ENCODE measurements at regions not wholly inside any gene's neighbourhood (a gene's known extent, or its start where the extent isn't known, plus 50 kb on each side); places are given as distances from the start of the nearest gene placed in this dataset.

GRCh38 chr2:128876986-128877983 is 558.6 kb upstream of the HS6ST1 start:
- TF ChIP-seq CTCF (IDR thresholded peaks at IDR 0.05), result no peak
- no peaks in the 10 kb centered on the region for H3K79me2 ChIP-seq
- H3K9ac ChIP-seq, result no peak overlapping the region
- no peaks in the 10 kb centered on the region for H3K36me3 ChIP-seq (ENCODE audit: control insufficient read depth, insufficient read depth, low read length)
- H3K27me3 ChIP-seq (ENCODE audit: control insufficient read depth, insufficient read depth, low read length), result no peaks in the 10 kb centered on the region
- H3K9me3 ChIP-seq (ENCODE audit: control insufficient read depth, low read length), result no peaks in the 10 kb centered on the region
- no peak overlapping the region for H3K27ac ChIP-seq
- no peak overlapping the region for H3K4me2 ChIP-seq (ENCODE audit: low read length)
- H3K4me1 ChIP-seq, result no peaks in the 10 kb centered on the region
- H3K4me3 ChIP-seq (ENCODE audit: low read depth, low read length), result no peak overlapping the region
- H2AFZ ChIP-seq, result no peak overlapping the region

DNA sequence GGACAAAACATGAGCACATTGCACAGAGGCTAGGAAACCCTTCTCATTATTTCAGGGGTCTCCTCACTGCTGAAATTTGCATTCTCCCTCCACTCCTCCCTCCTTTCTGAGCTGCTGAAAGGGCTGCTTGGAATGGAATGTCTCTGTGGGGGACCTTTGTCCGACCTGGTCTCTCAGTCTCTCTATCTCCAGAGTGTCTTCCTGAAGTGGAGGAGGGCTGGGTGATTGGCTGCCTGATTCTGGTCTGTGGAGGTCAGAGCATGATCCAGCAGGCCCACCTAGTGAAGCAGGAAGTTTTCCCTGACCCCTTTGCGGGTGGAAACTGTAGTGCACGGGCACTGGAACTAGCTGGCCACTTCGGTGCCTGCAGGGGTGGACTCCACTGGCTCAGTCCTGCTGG is 560.5 kb upstream of the HS6ST1 start:
- Histone ChIP-seq H3K79me2 (no peaks in the 10 kb centered on the region), H3K4me1 (no peaks in the 10 kb centered on the region), H3K27ac (no peak overlapping the region), H3K4me2 (ENCODE audit: low read length) (no peak overlapping the region), H2AFZ (no peak overlapping the region), H3K27me3 (ENCODE audit: control insufficient read depth, insufficient read depth, low read length) (no peaks in the 10 kb centered on the region), H3K36me3 (ENCODE audit: control insufficient read depth, insufficient read depth, low read length) (no peaks in the 10 kb centered on the region), H3K9me3 (ENCODE audit: control insufficient read depth, low read length) (no peaks in the 10 kb centered on the region), H3K4me3 (ENCODE audit: low read depth, low read length) (no peak overlapping the region), H3K9ac (no peak overlapping the region)
- TF ChIP-seq CTCF (IDR thresholded peaks at IDR 0.05), result no peak

DNA sequence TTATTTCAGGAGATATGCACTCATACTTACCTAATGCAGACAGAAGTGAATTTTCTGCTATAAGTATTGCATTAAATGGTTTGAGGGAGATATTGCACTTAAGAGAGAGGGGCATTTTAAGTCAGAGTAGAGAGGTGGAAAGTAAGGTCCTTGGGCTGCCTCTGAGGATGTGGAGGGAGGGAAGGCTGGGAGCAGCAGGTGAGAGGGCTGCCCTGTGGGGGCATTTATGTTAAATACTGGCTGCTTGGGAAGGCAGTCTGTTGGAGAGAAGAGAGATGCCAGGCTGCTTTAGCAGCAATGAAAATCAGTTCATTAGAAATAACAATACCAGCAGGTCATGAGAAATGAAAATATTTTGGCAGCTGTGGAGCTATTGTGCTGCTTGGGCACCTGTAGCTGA is 576.2 kb upstream of the HS6ST1 start:
- H3K4me2 ChIP-seq (ENCODE audit: low read length), result no peak overlapping the region
- no peaks in the 10 kb centered on the region for H3K27me3 ChIP-seq (ENCODE audit: control insufficient read depth, insufficient read depth, low read length)
- H3K4me3 ChIP-seq (ENCODE audit: low read depth, low read length), result no peak overlapping the region
- no peaks in the 10 kb centered on the region for H3K36me3 ChIP-seq (ENCODE audit: control insufficient read depth, insufficient read depth, low read length)
- TF ChIP-seq CTCF (IDR thresholded peaks at IDR 0.05), result no peak
- no peak overlapping the region for H3K9ac ChIP-seq
- no peaks in the 10 kb centered on the region for H3K79me2 ChIP-seq
- H3K27ac ChIP-seq, result no peak overlapping the region
- H3K4me1 ChIP-seq, result no peaks in the 10 kb centered on the region
- no peak overlapping the region for H2AFZ ChIP-seq
- no peaks in the 10 kb centered on the region for H3K9me3 ChIP-seq (ENCODE audit: control insufficient read depth, low read length)

DNA sequence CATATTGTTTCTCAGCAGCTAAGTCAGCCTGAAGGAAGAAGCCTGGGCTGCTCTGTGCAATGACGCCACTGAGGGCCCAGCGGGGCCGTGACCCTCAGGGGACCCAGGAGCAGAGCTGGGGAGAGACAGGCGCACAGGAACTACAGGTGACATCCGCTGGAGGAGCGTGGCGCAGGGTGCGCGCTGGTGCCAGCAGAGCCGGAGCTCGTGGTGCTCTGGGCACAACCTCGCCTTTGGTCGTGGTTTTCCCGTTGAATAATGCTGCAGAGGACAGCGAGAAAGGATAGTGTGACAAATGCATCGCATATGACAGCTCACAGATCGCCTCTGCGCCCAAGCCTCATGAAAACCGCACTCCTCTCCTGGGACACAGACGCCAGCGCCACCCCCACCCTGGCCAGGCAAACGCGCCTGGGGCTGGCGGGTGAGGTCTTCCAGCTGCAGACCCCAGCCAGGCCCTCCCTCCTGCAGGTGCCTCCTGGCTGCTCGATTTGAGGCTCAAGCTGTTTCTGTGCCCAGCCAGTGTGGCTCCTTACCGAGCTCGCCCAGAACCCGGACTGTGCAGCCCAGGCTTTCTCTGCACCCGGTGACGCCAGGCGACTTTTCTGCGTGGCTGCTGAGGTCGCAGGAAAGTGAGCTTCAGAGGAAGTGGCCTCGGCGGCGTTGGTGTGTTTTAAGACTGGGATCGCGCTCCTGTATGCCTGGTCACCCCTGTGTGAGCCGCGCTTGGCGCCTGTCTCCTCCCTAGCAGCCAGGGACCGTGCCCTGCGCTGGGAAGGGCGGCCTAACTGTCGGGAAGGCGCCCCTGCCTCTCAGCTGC is 583.1 kb upstream of the HS6ST1 start:
- Histone ChIP-seq H3K9me3 (ENCODE audit: control insufficient read depth, low read length) (no peaks in the 10 kb centered on the region), H3K9ac (no peak overlapping the region), H3K27ac (no peak overlapping the region), H3K27me3 (ENCODE audit: control insufficient read depth, insufficient read depth, low read length) (no peaks in the 10 kb centered on the region), H3K79me2 (no peaks in the 10 kb centered on the region), H3K4me3 (ENCODE audit: low read depth, low read length) (no peak overlapping the region), H2AFZ (peak overlapping the region; percentile 46), H3K4me1 (no peaks in the 10 kb centered on the region), H3K36me3 (ENCODE audit: control insufficient read depth, insufficient read depth, low read length) (no peaks in the 10 kb centered on the region), H3K4me2 (ENCODE audit: low read length) (no peak overlapping the region)
- TF ChIP-seq CTCF (IDR thresholded peaks at IDR 0.05), result no peak

Data from parathyroid adenoma (tissue), 2 donors.